OCI-LY1 (cell line): ENCODE measurements at regions not wholly inside any gene's neighbourhood (a gene's known extent, or its start where the extent isn't known, plus 50 kb on each side); places are given as distances from the start of the nearest gene placed in this dataset.
"Not testable (repeated sequence)": the region's sequence is repeated elsewhere in the genome, so short reads cannot be mapped to it uniquely, and the experiment has no call there.

ENCODE experiments used
- H2AFZ ChIP-seq: fragments of 200-600 bp; sonication (generic), shearing (Covaris generic); 2 replicates; pipeline ENCODE4 v1.6.0; 2014; ENCODE audit warnings: antibody characterized with exemption, mild to moderate bottlenecking, low read length
- H3F3A ChIP-seq: fragments of 200-600 bp; sonication (generic), shearing (Covaris generic); 2 replicates; pipeline ENCODE4 v1.6.0; 2014; ENCODE audit warnings: mild to moderate bottlenecking, antibody characterized with exemption, low read length, moderate library complexity; ENCODE audit not compliant: insufficient read depth
- H3K27ac ChIP-seq: fragments of 200-600 bp; sonication (generic); 2 replicates; pipeline ENCODE4 v1.5.1; 2014; ENCODE audit warnings: low read length, mixed run types, mild to moderate bottlenecking, low read depth; ENCODE audit not compliant: poor library complexity, severe bottlenecking
- H3K27me3 ChIP-seq: fragments of 200-600 bp; sonication (generic); 2 replicates; pipeline ENCODE4 v1.6.0; 2014; ENCODE audit warnings: antibody characterized with exemption, mild to moderate bottlenecking, low read length, moderate library complexity; ENCODE audit not compliant: insufficient read depth
- H3K36me3 ChIP-seq: fragments of 200-600 bp; sonication (generic); 2 replicates; pipeline ENCODE4 v1.6.1; 2014; ENCODE audit warnings: mild to moderate bottlenecking, antibody characterized with exemption, low read length, moderate library complexity, mixed read lengths; ENCODE audit not compliant: insufficient read depth
- H3K4me1 ChIP-seq: fragments of 200-600 bp; sonication (generic); 2 replicates; pipeline ENCODE4 v1.5.1; 2014; ENCODE audit warnings: mild to moderate bottlenecking, low read length, moderate library complexity; ENCODE audit not compliant: insufficient read depth, severe bottlenecking
- H3K4me2 ChIP-seq: fragments of 200-600 bp; sonication (generic), shearing (Covaris generic); 2 replicates; pipeline ENCODE4 v1.6.1; 2014; ENCODE audit warnings: low read length
- H3K4me3 ChIP-seq: fragments of 200-600 bp; sonication (generic); 2 replicates; pipeline ENCODE4 v1.5.1; 2014; ENCODE audit warnings: low read length, low read depth, mild to moderate bottlenecking, mixed read lengths; ENCODE audit not compliant: poor library complexity, severe bottlenecking
- H3K79me2 ChIP-seq: fragments of 200-600 bp; shearing (Covaris generic); 2 replicates; pipeline ENCODE4 v1.6.1; 2016; ENCODE audit warnings: mixed run types, low read length, mixed read lengths; ENCODE audit not compliant: insufficient read depth
- H3K9ac ChIP-seq: fragments of 200-600 bp; sonication (generic), shearing (Covaris generic); 2 replicates; pipeline ENCODE4 v1.6.1; 2014; ENCODE audit warnings: mild to moderate bottlenecking, low read length, mixed read lengths
- H3K9me2 ChIP-seq: fragments of 200-600 bp; sonication (generic), shearing (Covaris generic); 2 replicates; pipeline ENCODE4 v1.6.1; 2014; ENCODE audit warnings: low read depth, mild to moderate bottlenecking, low read length, mixed read lengths
- H3K9me3 ChIP-seq: fragments of 200-600 bp; shearing (Covaris generic); 2 replicates; pipeline ENCODE4 v1.6.1; 2014; ENCODE audit warnings: low read length, mixed read lengths
- H4K20me1 ChIP-seq: fragments of 200-600 bp; sonication (generic), shearing (Covaris generic); 2 replicates; pipeline ENCODE4 v1.6.0; 2016; ENCODE audit warnings: mild to moderate bottlenecking, low read length; ENCODE audit not compliant: insufficient read depth
- CTCF ChIP-seq: fragments of 200-600 bp; sonication (generic), shearing (Covaris generic); IDR thresholded peaks from 2 replicates; pipeline ENCODE4 v1.5.1; 2017; ENCODE audit warnings: mild to moderate bottlenecking, antibody characterized with exemption, low read length, moderate library complexity, mixed read lengths
- EZH2 ChIP-seq: fragments of 200-600 bp; sonication (generic), shearing (Covaris generic); IDR thresholded peaks from 2 replicates; pipeline ENCODE4 v1.8.0; 2017; ENCODE audit warnings: borderline replicate concordance, mixed run types, mild to moderate bottlenecking, antibody characterized with exemption, low read length, moderate library complexity, mixed read lengths

- no peaks in the 10 kb centered on the region for H3K9me2 ChIP-seq
- H3K4me2 ChIP-seq = no peak overlapping the region
- no peak overlapping the region for H3K27ac ChIP-seq
- no peaks in the 10 kb centered on the region for H3K36me3 ChIP-seq
- no peaks in the 10 kb centered on the region for H3K27me3 ChIP-seq
- H3K79me2 ChIP-seq = no peaks in the 10 kb centered on the region
- no peaks in the 10 kb centered on the region for H3F3A ChIP-seq
- TF ChIP-seq CTCF (peak; percentile 86), EZH2 (no peak)
- no peak overlapping the region for H2AFZ ChIP-seq
- H3K9ac ChIP-seq = no peak overlapping the region
- H3K4me1 ChIP-seq = no peaks in the 10 kb centered on the region
- no peak overlapping the region for H3K4me3 ChIP-seq
- H3K9me3 ChIP-seq = no peaks in the 10 kb centered on the region
- H4K20me1 ChIP-seq = no peaks in the 10 kb centered on the region
Observed at GRCh38 chr3:170689893-170690660, 104.2 kb upstream of the SLC7A14 start.

GRCh38 chr3:170689296-170689829 is 103.5 kb upstream of the SLC7A14 start:
- Histone ChIP-seq H3K27ac (no peak overlapping the region), H3K4me3 (no peak overlapping the region), H3K27me3 (no peaks in the 10 kb centered on the region), H3F3A (no peaks in the 10 kb centered on the region), H3K36me3 (no peaks in the 10 kb centered on the region), H4K20me1 (no peaks in the 10 kb centered on the region), H3K4me2 (no peak overlapping the region), H3K9ac (no peak overlapping the region), H3K4me1 (no peaks in the 10 kb centered on the region), H2AFZ (no peak overlapping the region), H3K79me2 (no peaks in the 10 kb centered on the region), H3K9me3 (no peaks in the 10 kb centered on the region), H3K9me2 (no peaks in the 10 kb centered on the region)
- TF ChIP-seq CTCF (no peak), EZH2 (no peak)

GRCh38 chr3:170688222-170688621 is 102.3 kb upstream of the SLC7A14 start:
- not testable (repeated sequence) for H3F3A ChIP-seq, H2AFZ ChIP-seq, H3K9me3 ChIP-seq, H3K4me2 ChIP-seq, H3K27me3 ChIP-seq, H3K79me2 ChIP-seq, H3K36me3 ChIP-seq, H3K4me1 ChIP-seq, H3K9ac ChIP-seq, H3K27ac ChIP-seq, H3K4me3 ChIP-seq, H3K9me2 ChIP-seq, H4K20me1 ChIP-seq

DNA sequence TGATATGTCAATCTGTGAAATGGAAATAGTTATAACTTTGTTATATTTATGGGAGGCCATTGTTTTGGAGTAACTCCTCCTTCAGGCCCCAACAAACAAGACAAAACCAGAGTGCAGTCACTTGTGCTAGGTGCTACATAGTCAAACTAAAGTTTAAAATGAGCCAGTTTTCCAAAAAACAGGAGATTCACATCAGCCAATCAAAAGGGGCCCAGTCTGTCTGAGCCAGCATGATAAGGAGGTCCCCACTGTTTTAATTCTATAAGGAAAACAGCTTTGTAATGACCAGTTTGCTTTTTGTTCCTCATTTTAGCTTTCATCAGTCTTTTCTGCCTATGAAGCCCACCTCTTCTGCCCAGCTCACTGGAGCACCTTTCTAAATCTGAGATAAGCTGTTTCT is 94.7 kb upstream of the SLC7A14 start:
- no peaks in the 10 kb centered on the region for H3K36me3 ChIP-seq
- H3K4me1 ChIP-seq = no peaks in the 10 kb centered on the region
- TF ChIP-seq CTCF = no peak
- TF ChIP-seq EZH2 = no peak
- H3K79me2 ChIP-seq = no peaks in the 10 kb centered on the region
- H3K9ac ChIP-seq = no peak overlapping the region
- no peaks in the 10 kb centered on the region for H3K27me3 ChIP-seq
- H3K9me3 ChIP-seq = no peaks in the 10 kb centered on the region
- H3F3A ChIP-seq = no peaks in the 10 kb centered on the region
- no peak overlapping the region for H2AFZ ChIP-seq
- no peaks in the 10 kb centered on the region for H4K20me1 ChIP-seq
- H3K9me2 ChIP-seq = no peaks in the 10 kb centered on the region
- H3K4me3 ChIP-seq = no peak overlapping the region
- H3K27ac ChIP-seq = no peak overlapping the region
- no peak overlapping the region for H3K4me2 ChIP-seq
